ENCODE measurements at regions not wholly inside any gene's neighbourhood (a gene's known extent, or its start where the extent isn't known, plus 50 kb on each side); places are given as distances from the start of the nearest gene placed in this dataset.
"Not testable (repeated sequence)": the region's sequence is repeated elsewhere in the genome, so short reads cannot be mapped to it uniquely, and the experiment has no call there.

DNA sequence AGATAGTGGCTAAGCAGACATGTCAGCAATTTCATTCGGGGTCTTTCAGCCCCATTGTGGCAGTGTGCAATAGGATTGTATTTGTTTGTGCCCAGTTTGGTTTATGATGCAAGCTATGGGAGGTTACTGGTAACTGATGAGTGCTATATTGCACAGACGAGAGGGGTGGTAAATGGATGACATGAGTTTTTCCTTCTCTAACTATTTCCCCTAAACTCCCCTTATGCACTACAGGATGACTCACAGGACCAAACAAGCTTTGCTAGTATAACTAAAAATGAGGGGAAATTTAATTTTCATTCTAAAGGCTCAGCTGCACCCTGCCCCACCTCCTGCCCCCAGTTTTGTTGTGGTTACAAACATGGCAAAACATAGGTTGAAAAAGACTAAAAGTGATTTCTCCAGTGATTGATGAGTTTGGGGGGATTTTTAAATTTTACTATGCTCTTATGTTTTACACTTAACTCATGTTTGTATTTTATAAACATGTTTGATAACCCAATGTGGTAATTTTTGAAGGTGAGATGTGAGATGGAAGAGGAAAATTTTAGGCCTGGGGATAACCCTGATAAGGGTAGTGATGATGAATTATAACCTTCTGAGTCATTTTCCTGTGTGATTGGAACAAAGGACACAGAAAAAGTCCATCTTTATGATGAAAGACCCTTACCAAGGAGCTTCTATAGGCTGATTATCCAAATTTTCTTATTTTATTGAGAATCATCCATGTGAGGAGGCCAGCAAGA is 60.8 kb upstream of the NAMPT start:
- DNase-seq (ENCODE audit: low read depth, low spot score) = peak; percentile 21

- no peak for DNase-seq (ENCODE audit: low read depth, low spot score)
Observed at GRCh38 chr7:106344861-106345260, 60.1 kb upstream of the NAMPT start.

GRCh38 chr7:106344211-106344610 is 59.4 kb upstream of the NAMPT start:
- DNase-seq (ENCODE audit: low read depth, low spot score) = no peak

DNA sequence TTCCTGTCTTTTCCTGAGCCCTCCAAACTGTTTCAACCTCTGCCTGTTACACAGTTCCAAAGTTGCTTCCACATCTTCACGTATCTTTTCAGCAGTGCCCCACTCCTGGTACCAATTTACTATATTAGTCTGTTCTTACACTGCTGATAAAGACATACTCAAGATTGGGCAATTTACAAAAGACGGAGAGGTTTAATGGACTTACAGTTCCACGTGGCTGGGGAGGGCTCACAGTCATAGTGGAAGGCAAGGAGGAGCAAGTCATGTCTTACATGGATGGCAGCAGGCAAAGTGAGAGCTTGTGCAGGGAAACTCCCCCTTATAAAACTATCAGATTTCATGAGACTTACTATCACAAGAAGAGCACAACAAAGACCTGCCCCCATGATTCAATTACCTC is 57.3 kb upstream of the NAMPT start:
- DNase-seq (ENCODE audit: low read depth, low spot score) = not testable (repeated sequence)

DNA sequence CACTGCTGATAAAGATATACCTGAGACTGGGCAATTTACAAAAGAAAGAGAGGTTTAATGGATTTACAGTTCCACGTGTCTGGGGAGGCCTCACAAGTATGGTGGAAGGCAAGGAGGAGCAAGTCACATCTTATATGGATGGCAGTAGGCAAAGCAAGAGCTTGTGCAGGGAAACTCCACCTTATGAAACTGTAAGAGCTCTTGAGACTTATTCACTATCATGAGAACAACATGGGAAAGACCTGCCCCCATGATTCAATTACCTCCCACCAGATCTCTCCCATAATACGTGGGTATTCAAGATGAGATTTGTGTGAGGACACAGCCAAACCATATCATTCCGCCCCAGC is 55.4 kb upstream of the NAMPT start:
- not testable (repeated sequence) for DNase-seq (ENCODE audit: low read depth, low spot score)

DNA sequence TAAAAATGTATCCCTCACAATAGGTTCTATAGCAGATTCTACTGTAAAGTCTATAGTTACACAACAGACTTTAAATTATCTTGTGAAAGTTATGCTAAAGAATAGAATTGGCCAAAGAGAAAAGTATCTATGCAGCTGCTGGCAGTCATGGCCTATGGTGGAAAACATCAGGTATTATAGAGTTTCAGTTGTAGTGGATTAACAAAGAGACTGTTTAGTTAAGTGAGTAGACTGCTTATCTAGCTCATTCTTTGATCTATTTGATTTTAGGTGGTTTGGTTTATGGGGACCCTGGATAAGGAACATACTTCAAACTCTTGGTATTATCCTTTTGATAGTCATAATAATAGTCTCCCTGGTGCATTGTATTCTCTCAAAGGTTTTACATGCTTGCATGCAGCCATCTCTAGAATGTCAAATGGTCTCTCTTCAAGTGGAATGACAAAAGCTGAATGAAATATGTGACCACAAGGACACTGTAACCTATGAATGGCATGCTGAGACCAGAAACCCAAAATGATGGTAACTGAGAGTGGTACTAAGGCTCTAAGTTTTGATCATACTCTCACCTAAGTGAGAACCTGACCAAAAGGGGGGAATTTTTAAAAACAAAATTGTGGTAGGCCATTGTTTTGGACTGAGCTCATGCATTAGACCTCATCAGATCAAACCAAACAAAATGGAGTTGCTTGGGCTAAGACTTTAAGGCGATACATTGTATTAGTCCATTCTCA is 54.9 kb upstream of the NAMPT start:
- DNase-seq (ENCODE audit: low read depth, low spot score) = no peak

GRCh38 chr7:106337754-106338153 is 53.0 kb upstream of the NAMPT start:
- no peak for DNase-seq (ENCODE audit: low read depth, low spot score)

DNA sequence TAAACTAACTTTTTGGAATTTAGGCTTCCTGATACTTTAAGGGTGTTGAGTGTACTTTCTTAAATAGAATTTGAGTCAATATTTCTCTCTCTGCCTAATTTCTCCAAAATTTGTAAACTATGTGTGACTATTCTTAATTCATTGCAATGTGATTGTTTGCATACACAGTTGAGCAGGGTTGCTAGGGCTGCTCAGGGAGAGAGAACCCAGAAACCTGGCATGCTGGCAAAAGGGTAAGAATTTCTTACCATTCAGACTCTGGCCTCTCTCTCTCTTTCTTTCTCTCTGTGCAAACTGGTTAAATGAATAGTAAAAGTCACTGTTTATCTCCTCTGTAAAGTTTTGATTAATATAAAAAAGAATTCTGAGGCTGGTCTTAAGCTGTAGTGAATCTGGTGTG is 51.0 kb upstream of the NAMPT start:
- no peak for DNase-seq (ENCODE audit: low read depth, low spot score)

Measured in activated CD4-positive, CD25-positive, alpha-beta regulatory T cell treated with anti-CD3 and anti-CD28 coated beads, Interleukin-2, amount 50 U/mL, for 16 hours (primary cell).